ENCODE measurements at regions not wholly inside any gene's neighbourhood (a gene's known extent, or its start where the extent isn't known, plus 50 kb on each side); places are given as distances from the start of the nearest gene placed in this dataset.
A peak's percentile ranks its signal among the peaks of the same experiment; 100 is the strongest.

DNA sequence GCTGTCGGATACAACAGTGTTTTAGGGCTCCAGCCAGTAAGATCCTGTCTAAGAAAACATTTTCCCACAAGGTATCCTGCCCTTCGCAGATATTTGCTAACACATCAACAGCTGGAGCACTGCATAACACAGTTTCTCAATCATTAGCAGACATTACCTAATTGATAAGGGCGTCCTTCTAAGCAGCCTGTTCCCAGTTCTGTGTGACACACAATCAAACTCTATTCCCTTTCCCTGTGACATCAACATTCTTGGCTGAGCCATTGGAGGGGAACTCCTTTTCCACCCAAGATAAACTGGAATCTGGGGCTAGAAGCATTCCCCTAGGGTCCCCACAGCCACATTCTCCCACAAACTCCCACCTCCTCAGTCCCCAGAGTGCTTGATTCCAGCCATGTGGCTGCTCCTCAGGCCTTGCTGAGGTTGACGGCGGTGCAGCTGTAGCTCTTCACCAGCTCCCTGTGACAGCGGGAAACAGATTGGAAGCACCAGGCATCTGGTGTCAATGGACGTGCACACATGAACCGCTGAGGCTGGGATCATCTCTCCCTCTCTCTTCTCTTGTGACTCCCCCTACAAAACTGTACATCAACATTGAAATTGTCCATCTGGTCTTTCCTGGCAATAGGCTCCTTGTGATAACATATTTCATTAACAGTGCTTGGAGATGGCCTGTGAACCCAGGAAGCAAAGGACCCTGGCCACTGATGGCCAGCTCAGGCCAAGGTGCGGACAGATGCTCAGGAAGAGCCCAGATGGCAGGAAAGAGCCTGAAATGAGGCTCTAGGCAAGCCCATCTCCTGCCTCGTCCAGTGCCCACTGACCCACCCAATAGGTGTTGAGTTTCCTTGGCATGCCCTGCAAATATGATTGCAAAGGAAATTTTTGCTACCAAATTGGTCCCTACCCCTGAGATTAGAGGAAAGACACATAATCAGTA, 131.1 kb upstream of the TBX20 start:
- no peak for DNase-seq

GRCh38 chr7:35380739-35381224, 126.9 kb upstream of the TBX20 start:
- no peak for DNase-seq

GRCh38 chr7:35379481-35379880, 125.6 kb upstream of the TBX20 start:
- no peak for DNase-seq

GRCh38 chr7:35375516-35375915, 121.6 kb upstream of the TBX20 start:
- no peak for DNase-seq

- DNase-seq: no peak
Measured at GRCh38 chr7:35374858-35375257, 121.0 kb upstream of the TBX20 start.

- no peak for DNase-seq
Measured at GRCh38 chr7:35371221-35371620, 117.3 kb upstream of the TBX20 start.

DNA sequence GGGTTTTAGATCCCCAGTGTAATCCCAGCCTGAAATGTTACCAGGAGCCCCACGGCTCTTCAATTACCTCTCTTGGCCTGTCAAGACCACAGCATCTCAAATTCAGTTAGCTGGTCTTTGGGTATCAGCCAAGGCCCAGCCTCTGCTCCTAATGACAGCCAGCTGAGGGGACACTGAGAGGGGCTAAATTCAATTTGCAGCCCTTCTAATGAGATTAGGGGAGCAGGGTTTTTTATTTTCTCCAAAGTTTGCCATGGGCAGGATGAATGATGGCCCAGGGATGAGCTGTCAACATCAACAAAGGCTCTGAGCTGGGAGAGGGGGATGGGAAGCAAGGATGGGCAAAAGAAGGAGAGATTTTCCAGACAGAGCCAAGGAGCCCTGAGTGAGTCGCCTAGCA, 116.8 kb upstream of the TBX20 start:
- no peak for DNase-seq

GRCh38 chr7:35366167-35367155, 112.6 kb upstream of the TBX20 start:
- DNase-seq: no peak

DNA sequence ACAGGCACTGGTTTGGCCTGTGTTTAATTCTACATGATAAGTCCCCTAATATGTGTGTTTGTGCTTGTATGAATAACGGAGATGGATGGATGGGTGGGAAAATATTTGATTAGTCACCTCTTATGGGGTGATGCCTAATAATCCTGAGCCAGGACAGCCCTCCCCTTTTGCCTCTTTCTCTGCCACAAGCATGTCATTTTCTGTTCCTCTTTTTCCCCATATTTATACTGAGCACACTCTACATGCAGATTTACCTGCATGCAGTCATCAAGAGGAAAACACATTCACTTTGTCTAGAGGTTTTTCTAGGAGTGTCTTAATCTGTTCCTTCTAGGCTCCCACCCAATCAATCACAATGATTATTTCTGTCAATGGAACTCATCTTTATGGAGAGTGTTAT, 111.6 kb upstream of the TBX20 start:
- DNase-seq: no peak

GRCh38 chr7:35362341-35362740, 108.4 kb upstream of the TBX20 start:
- DNase-seq: no peak

DNA sequence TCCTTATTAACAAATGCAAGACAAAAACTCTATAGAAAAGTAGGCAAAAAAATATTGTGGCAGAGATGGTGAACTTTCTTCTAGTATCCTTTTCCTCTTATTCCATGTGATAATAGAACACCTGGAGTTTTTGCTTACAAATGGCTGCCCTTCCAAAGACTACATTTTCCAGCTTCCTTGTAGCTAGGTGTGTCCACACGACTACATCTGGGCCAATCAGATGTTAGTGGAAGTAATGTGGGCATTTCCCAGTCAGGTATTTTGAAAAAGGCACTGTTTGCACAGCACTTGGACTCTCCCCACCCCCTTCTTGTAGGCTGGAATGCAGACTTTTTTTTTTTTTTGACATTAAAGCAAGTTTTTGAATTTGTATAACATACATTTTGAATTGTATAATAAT, 105.5 kb upstream of the TBX20 start:
- DNase-seq: no peak

GRCh38 chr7:35356495-35356894, 102.6 kb upstream of the TBX20 start:
- DNase-seq: no peak

GRCh38 chr7:35355911-35356310, 102.0 kb upstream of the TBX20 start:
- peak; percentile 11 for DNase-seq

- no peak for DNase-seq
Measured at GRCh38 chr7:35355199-35355598, 101.3 kb upstream of the TBX20 start.

DNA sequence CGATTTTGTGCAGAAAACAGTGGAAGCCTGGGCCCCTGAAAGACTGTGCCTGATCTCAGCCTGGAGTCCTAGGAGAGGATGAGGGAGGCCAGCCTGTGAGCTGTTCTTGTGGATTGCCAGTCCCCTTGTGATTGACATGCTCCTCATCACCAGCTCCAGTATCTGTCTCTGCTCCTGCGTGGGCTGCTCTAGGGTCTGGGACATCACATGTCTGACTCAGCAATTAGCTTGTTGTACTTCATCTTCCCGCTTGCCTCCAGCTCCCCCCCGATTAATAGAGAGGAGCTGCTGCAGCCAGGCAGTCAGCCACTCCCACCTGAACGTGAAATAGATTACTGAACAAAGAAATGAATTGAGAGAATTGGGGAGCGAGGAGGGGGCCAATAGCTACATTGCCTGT, 99.6 kb upstream of the TBX20 start:
- no peak for DNase-seq

GRCh38 chr7:35351466-35351865, 97.6 kb upstream of the TBX20 start:
- no peak for DNase-seq

- no peak for DNase-seq
Measured at GRCh38 chr7:35348611-35349400, 94.9 kb upstream of the TBX20 start.

GRCh38 chr7:35342786-35343185, 88.9 kb upstream of the TBX20 start:
- DNase-seq: no peak

DNA sequence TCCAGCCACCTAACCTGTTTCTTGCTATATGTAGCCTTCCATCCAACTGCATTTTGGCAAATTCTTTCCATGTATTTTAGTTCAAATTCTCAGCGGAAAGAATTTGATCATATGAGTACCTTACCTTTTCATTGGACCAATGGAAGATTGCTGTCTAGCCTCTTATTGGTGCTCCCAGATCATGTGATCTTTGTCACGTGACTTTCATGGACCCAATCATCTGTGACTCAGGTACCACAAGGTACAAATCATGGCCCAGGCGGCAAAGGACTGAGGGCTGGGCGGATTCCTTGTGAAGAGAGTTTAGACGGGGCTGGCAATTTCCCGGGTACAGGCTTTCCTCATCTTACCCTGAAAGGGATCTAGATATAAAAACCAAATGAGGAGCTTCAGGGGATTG, 85.9 kb upstream of the TBX20 start:
- no peak for DNase-seq

GRCh38 chr7:35336444-35336843, 82.5 kb upstream of the TBX20 start:
- DNase-seq: no peak

DNA sequence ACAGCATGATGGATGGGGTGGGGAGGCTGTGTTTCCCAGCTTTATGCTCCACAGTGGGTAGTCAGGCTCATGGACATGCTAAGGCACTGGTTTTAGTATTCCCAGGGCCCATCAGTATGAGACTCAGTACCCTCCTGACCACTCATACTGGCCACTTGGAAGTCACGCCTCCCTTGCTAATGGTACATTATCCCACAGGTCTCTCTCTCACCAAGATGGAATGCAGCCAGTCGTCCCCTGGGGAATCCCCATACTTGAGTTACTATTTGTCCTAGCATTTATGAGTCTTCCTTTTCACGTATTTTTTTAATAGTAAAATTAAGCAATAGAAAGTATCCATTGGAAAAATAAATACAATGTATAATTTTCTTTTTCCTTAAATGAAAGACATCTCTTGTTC, 80.6 kb upstream of the TBX20 start:
- no peak for DNase-seq

DNA sequence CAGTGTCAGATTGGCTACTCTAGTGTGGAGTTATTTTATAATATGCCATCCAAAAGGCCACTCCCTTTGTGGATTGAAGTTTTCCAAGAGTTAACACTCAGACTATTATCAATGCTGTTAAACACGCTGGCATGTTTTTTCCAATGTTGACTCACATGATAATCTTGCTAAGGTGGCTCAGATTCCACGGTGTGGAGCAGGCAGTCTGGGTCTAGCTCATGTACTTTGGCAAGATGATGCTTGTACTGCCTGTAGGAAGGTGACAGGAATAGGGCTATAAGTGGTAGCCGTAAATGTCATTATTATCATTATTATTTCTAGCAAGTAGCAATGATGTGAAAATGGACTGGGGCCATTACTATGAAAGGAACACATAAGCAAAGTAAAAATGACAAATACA, 79.4 kb upstream of the TBX20 start:
- DNase-seq: no peak
